Heart right ventricle (tissue), 16 donors: ENCODE measurements at regions not wholly inside any gene's neighbourhood (a gene's known extent, or its start where the extent isn't known, plus 50 kb on each side); places are given as distances from the start of the nearest gene placed in this dataset.

ENCODE experiments used
- ATAC-seq, 8 donors: fragments of 200-7000 bp; cut with Tn5 transposase; one replicate each; pipeline ENCODE4 v1.9.1; 2020; ENCODE audit warnings: mild to moderate bottlenecking in 8 of 8, moderate library complexity in 8 of 8, moderate number of reproducible peaks in 1 of 8
- DNase-seq, 2 donors: peaks; one replicate each; pipeline ENCODE4 v3.0.0-alpha.2; 2020
- H3K27ac ChIP-seq, 10 donors: fragments of 200-600 bp; sonication (generic) in 2 of 10; one replicate each; pipeline versions ENCODE4 v1.5.0 to v1.8.0; 2020 to 2022; ENCODE audit warnings: mild to moderate bottlenecking in 3 of 10
- H3K27me3 ChIP-seq, 7 donors: fragments of 200-600 bp; one replicate each; pipeline ENCODE4 v1.8.0; 2021 to 2022; ENCODE audit warnings: mild to moderate bottlenecking in 2 of 7
- H3K36me3 ChIP-seq, 9 donors: fragments of 200-600 bp; sonication (generic) in 1 of 9; one replicate each; pipeline versions ENCODE4 v1.5.0 to v1.8.0; 2020 to 2022; ENCODE audit warnings: mild to moderate bottlenecking in 2 of 9
- H3K4me1 ChIP-seq, 9 donors: fragments of 200-600 bp; sonication (generic) in 1 of 9; one replicate each; pipeline versions ENCODE4 v1.5.0 to v1.8.0; 2020 to 2022; ENCODE audit warnings: mild to moderate bottlenecking in 4 of 9
- H3K4me3 ChIP-seq, 10 donors: fragments of 200-600 bp; sonication (generic) in 2 of 10; one replicate each; pipeline versions ENCODE4 v1.5.0 to v1.8.0; 2020 to 2022; ENCODE audit warnings: mild to moderate bottlenecking in 7 of 10, moderate library complexity in 2 of 10
- H3K9me3 ChIP-seq, 11 donors: fragments of 200-600 bp in 10 of 11; sonication (generic) in 2 of 11; one replicate each; pipeline versions ENCODE4 v1.5.0 to v1.8.0; 2013 to 2022; ENCODE audit warnings: mild to moderate bottlenecking in 2 of 11, control low read depth in 1 of 11, moderate library complexity in 1 of 11
- WGBS, 2 donors: extraction: QIAGEN DNeasy Blood & Tissue Kit; methylation state at CpG; one replicate each; pipeline ENCODE4 v1.1.7; 2013; ENCODE audit warnings: inconsistent platforms in 1 of 2; 5-methylcytosine and 5-hydroxymethylcytosine counted together
- intact Hi-C, 10 donors: fragments of 100-400 bp; cut with DNase I; formaldehyde crosslinking; loops; one replicate each; pipeline versions ENCODE4 v1.11.1 to v1.14.2; 2022
- TF ChIP-seq, protein P1 (sequence below), 9 donors: fragments of 200-600 bp; sonication (generic) in 2 of 9; IDR thresholded peaks; one replicate each; pipeline versions ENCODE4 v1.5.0 to v1.8.0; 2021 to 2022; ENCODE audit warnings: antibody characterized with exemption in 9 of 9, mild to moderate bottlenecking in 5 of 9, moderate library complexity in 1 of 9
- donor health status: Arrhythmogenic right ventricular cardiomyopathy.
- donor health status: ischemic (EF 13 %, LVEDD 7.1; RV severe dilation, severe dysfunction).
- donor health status: healthy with polysubstance abuse.
- donor health status: DM: no; HTN: yes; CAD: no.
- donor health status: DM: no; HTN: no; CAD: no.
- donor health status: ischemic (EF 25% LVEDD 6.9; RV normal size, moderate dysfunction).
- donor health status: ischemic (EF 25% LVEDD 5.7; RV mildly dilated, moderate dysfunction).
- donor health status: healthy.
- donor health status: DM: yes; HTN: yes; CAD: no.
- donor health status: Ischemic cardiomyopathy.
- donor health status: ischemic (EF 35%, LVEDD 5.7; RV mildly dilated, moderate dysfunction).
- donor health status: nonischemic (EF 11% LVEDD 7.7; RV severe dilation, severe dysfunction).
- donor health status: DM: yes; HTN: yes; CAD: no.
- donor health status: PGD.
- donor health status: ischemic (EF 29% LVEDD 5.4; RV normal size, mild dysfunction).
- donor health status: nonischemic (EF 23%, LVEDD 6.1; RV moderate dilation, normal function).

GRCh38 chr1:234533975-234534876 lies 55.2 kb upstream of the TARBP1 start:
- Histone ChIP-seq H3K9me3 (no peaks in the 10 kb centered on the region), H3K27me3 (no peaks in the 10 kb centered on the region), H3K4me1 (peaks cover 53 to 100% (median 97%) of the 10 kb centered on the region in 9 donors), H3K27ac (peak overlapping the region; percentile 94 to 99 (median 98)), H3K36me3 (no peaks in the 10 kb centered on the region), H3K4me3 (peak overlapping the region in 1 of 10 donors; percentile 1)
- peak; percentile 89 to 95 for DNase-seq
- peak in 7 of 8 donors; percentile 6 to 60 (median 30) for ATAC-seq
- WGBS, 2 donors = 12% methylated on average over 14 of the region's 14 CpGs
- intact Hi-C loops = loop anchor here in 7 of 10 donors (2.0 to 10.0 kb wide), 14 partner anchors 37 to 453 kb away; no protein-coding TSS in a partner anchor
- TF ChIP-seq, protein P1, sequence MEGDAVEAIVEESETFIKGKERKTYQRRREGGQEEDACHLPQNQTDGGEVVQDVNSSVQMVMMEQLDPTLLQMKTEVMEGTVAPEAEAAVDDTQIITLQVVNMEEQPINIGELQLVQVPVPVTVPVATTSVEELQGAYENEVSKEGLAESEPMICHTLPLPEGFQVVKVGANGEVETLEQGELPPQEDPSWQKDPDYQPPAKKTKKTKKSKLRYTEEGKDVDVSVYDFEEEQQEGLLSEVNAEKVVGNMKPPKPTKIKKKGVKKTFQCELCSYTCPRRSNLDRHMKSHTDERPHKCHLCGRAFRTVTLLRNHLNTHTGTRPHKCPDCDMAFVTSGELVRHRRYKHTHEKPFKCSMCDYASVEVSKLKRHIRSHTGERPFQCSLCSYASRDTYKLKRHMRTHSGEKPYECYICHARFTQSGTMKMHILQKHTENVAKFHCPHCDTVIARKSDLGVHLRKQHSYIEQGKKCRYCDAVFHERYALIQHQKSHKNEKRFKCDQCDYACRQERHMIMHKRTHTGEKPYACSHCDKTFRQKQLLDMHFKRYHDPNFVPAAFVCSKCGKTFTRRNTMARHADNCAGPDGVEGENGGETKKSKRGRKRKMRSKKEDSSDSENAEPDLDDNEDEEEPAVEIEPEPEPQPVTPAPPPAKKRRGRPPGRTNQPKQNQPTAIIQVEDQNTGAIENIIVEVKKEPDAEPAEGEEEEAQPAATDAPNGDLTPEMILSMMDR (IDR thresholded peaks at IDR 0.05) = no peak

DNA sequence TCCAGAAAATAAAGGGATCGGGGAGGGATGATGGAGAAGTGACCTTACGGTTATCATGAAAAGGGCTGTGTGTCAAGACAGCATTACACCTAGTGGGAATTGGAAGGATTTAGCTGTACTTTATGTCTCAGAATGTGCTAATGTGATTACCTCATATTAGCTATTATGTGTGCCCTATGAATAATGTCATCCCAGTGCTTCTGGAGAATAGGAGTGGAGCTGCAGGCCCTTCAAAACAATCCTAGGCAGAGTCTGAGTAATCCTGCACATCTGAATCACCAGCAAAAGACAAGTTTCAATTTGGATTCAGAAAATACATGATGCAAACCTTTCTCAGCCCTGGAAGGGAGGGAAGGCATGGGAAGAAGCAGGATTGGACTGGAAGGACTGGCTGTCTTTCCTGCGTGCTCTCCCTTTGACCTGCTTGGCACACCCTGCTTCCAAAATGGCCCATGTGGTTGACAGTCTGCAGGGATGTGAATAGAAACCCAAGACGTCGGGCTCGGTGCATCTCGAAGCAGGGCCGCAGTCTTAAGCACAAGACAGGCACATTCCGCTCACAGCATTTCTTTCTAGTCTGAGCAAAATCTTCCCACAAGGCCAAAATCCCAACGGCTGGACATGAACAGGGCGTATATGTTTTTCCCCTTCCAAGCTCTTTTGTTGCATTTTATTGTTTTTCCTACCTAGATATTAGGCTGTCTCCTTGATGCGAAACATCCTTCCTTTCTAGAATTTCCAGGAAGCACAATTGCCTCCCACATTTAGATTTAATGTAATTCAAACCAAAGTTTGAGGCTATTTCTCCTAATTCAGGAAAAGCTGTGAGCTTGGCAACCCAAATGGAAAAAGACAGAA lies 54.3 kb upstream of the TARBP1 start:
- no peaks in the 10 kb centered on the region for H3K9me3 ChIP-seq
- ATAC-seq = peak; percentile 20 to 66 (median 34)
- TF ChIP-seq, protein P1 (IDR thresholded peaks at IDR 0.05) = no peak
- peak; percentile 48 to 63 for DNase-seq
- intact Hi-C loops = loop anchor here in 7 of 10 donors (2.0 to 10.0 kb wide), 11 partner anchors 36 to 454 kb away; no protein-coding TSS in a partner anchor
- peaks cover 52 to 100% (median 98%) of the 10 kb centered on the region in 9 donors for H3K4me1 ChIP-seq
- H3K36me3 ChIP-seq = no peaks in the 10 kb centered on the region
- H3K27ac ChIP-seq = peak overlapping the region; percentile 94 to 99 (median 98)
- no peak overlapping the region for H3K4me3 ChIP-seq
- WGBS, 2 donors = 38 to 49% methylated on average over 12 of the region's 12 CpGs
- no peaks in the 10 kb centered on the region for H3K27me3 ChIP-seq

GRCh38 chr1:234532503-234532922 lies 53.5 kb upstream of the TARBP1 start:
- 13 to 21% methylated on average over 7 of the region's 7 CpGs for WGBS, 2 donors
- no peak overlapping the region for H3K4me3 ChIP-seq

More at GRCh38 chr1:234532503-234532922, 53.5 kb upstream of the TARBP1 start:
- Histone ChIP-seq H3K4me1 (peaks cover 54 to 100% (median 98%) of the 10 kb centered on the region in 9 donors), H3K27ac (peak overlapping the region; percentile 94 to 99 (median 98)), H3K9me3 (no peaks in the 10 kb centered on the region), H3K36me3 (no peaks in the 10 kb centered on the region), H3K27me3 (no peaks in the 10 kb centered on the region)
- intact Hi-C loops = loop anchor here in 7 of 10 donors (2.0 to 10.0 kb wide), 11 partner anchors 35 to 455 kb away; no protein-coding TSS in a partner anchor
- TF ChIP-seq, protein P1 (IDR thresholded peaks at IDR 0.05) = no peak
- DNase-seq (peak in 1 of 2 donors; percentile 76), ATAC-seq (peak; percentile 25 to 84 (median 71))
